ENCODE measurements at regions not wholly inside any gene's neighbourhood (a gene's known extent, or its start where the extent isn't known, plus 50 kb on each side); places are given as distances from the start of the nearest gene placed in this dataset.

DNA sequence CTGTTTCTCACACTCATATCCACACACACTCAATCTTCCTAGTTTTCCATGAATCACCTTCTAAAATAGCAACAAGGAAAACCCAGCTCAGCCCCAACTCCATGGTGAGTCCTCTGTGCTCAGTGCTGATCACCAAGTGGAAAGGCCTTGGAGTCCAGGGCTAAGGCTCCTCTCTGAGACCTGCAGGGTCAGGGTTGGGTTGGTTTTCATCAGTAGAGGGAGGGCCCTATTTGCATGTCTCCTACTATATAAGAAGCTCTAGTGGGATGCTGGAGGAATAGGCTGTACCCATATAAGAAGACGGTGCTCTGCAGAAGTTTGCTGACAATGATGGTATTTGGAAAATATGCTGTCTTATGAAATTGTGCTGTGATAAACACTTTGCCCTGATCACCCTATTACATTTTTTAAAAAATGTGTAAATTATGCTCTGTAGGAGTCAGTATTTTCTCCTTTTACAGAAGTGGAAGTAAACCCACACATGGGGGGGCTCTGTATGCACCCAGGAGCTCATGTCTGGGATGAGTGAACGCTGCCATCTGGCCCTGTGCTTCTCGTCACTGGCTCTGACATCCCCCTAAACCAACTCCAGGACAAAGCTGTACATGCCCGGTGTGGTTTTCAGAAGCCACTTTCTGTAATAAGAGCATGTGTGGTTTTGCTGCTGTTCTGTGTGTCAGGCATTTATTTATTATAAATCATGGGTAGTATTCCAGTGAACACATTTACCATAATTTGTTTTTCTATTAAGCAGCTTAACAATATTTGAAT lies 536.3 kb downstream of the TMEM121 start:
- TF ChIP-seq POLR2A (IDR thresholded peaks at IDR 0.05; ENCODE audit: low read depth, low read length) = no peak
- no peak for TF ChIP-seq POLR2AphosphoS5 (IDR thresholded peaks at IDR 0.05; ENCODE audit: low read depth, low read length)
- no peak for TF ChIP-seq TAF1 (IDR thresholded peaks at IDR 0.05; ENCODE audit: borderline replicate concordance, low read depth, low read length)
